ENCODE measurements at regions not wholly inside any gene's neighbourhood (a gene's known extent, or its start where the extent isn't known, plus 50 kb on each side); places are given as distances from the start of the nearest gene placed in this dataset.

DNA sequence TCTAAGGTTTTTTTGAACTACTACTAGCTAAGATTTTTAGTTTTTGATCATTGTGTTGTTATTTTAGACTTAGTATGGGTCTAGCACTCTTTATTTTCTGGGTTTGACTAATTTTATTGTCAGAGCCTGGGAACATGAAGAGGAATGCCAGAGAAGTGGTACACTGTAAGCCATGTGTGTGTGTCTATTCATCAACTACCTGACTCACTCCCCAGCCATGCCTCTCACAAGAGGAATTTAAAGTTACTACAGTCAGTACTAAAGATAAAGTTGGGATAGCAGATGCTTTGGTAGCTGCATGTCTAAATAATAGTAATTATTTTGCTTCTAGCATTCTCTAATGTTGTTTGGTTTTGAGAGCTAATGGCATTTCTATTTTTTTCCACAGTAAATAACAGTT is 264.8 kb downstream of the CSNK1G3 start:
- TF ChIP-seq, protein P1, sequence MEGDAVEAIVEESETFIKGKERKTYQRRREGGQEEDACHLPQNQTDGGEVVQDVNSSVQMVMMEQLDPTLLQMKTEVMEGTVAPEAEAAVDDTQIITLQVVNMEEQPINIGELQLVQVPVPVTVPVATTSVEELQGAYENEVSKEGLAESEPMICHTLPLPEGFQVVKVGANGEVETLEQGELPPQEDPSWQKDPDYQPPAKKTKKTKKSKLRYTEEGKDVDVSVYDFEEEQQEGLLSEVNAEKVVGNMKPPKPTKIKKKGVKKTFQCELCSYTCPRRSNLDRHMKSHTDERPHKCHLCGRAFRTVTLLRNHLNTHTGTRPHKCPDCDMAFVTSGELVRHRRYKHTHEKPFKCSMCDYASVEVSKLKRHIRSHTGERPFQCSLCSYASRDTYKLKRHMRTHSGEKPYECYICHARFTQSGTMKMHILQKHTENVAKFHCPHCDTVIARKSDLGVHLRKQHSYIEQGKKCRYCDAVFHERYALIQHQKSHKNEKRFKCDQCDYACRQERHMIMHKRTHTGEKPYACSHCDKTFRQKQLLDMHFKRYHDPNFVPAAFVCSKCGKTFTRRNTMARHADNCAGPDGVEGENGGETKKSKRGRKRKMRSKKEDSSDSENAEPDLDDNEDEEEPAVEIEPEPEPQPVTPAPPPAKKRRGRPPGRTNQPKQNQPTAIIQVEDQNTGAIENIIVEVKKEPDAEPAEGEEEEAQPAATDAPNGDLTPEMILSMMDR (IDR thresholded peaks at IDR 0.05), result no peak
- TF ChIP-seq POLR2A (IDR thresholded peaks at IDR 0.05), result no peak
